ENCODE measurements at regions not wholly inside any gene's neighbourhood (a gene's known extent, or its start where the extent isn't known, plus 50 kb on each side); places are given as distances from the start of the nearest gene placed in this dataset.

DNA sequence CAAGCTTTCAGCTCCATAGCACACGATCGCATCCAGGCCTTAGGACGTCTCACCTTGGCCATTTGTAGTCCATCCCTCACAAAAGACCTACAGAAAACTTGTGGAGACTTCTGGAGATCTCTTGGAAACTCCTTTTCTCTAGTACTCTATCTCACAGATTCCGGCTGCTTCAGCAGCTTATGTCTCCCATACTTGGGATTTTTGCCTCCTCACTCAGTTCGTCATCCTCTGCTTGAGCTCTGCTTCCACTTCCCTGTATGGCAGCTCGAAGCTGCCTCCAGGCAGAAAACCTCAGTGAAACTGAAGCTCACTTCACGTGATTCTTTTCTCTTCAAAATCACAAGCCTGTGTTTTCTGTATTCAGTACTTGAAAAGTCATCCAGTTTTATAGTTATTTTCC is 178.7 kb upstream of the GDF10 start:
- TF ChIP-seq, protein P1, sequence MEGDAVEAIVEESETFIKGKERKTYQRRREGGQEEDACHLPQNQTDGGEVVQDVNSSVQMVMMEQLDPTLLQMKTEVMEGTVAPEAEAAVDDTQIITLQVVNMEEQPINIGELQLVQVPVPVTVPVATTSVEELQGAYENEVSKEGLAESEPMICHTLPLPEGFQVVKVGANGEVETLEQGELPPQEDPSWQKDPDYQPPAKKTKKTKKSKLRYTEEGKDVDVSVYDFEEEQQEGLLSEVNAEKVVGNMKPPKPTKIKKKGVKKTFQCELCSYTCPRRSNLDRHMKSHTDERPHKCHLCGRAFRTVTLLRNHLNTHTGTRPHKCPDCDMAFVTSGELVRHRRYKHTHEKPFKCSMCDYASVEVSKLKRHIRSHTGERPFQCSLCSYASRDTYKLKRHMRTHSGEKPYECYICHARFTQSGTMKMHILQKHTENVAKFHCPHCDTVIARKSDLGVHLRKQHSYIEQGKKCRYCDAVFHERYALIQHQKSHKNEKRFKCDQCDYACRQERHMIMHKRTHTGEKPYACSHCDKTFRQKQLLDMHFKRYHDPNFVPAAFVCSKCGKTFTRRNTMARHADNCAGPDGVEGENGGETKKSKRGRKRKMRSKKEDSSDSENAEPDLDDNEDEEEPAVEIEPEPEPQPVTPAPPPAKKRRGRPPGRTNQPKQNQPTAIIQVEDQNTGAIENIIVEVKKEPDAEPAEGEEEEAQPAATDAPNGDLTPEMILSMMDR (IDR thresholded peaks at IDR 0.05) = no peak
- no peak for TF ChIP-seq POLR2A (IDR thresholded peaks at IDR 0.05)
